Tibial artery (tissue), 4 donors: ENCODE measurements at regions not wholly inside any gene's neighbourhood (a gene's known extent, or its start where the extent isn't known, plus 50 kb on each side); places are given as distances from the start of the nearest gene placed in this dataset.

Source experiments
- DNase-seq, 2 donors: peaks; one replicate each; pipeline ENCODE4 v3.0.0-alpha.2; 2019
- H3K27ac ChIP-seq, 2 donors: fragments of 200-600 bp; sonication (generic) in 1 of 2; 1 replicate in 1 of 2; 2 replicates in 1 of 2; pipeline ENCODE4 v1.5.1; 2018 to 2019; ENCODE audit warnings: mild to moderate bottlenecking in 1 of 2
- H3K27me3 ChIP-seq, 2 donors: fragments of 200-600 bp; sonication (generic) in 1 of 2; one replicate each; pipeline versions ENCODE4 v1.5.1 to v1.6.0; 2016 to 2019
- H3K36me3 ChIP-seq, 3 donors: fragments of 200-600 bp; sonication (generic) in 2 of 3; one replicate each; pipeline ENCODE4 v1.5.1; 2016 to 2019; ENCODE audit warnings: mild to moderate bottlenecking in 2 of 3
- H3K4me1 ChIP-seq, 4 donors: fragments of 200-600 bp; sonication (generic) in 2 of 4; 1 replicate in 3 of 4; 2 replicates in 1 of 4; pipeline ENCODE4 v1.5.1; 2016 to 2019
- H3K4me3 ChIP-seq, 2 donors: fragments of 200-600 bp; sonication (generic) in 1 of 2; 1 replicate in 1 of 2; 2 replicates in 1 of 2; pipeline ENCODE4 v1.5.1; 2018 to 2019; ENCODE audit warnings: mild to moderate bottlenecking in 2 of 2
- H3K9me3 ChIP-seq, 3 donors: fragments of 200-600 bp; sonication (generic) in 1 of 3; one replicate each; pipeline ENCODE4 v1.5.1; 2016 to 2019
- CTCF ChIP-seq, 2 experiments: fragments of 200-600 bp in 1 of 2; fragments of 450-650 bp in 1 of 2; IDR thresholded peaks; one replicate each; pipeline ENCODE4 v1.5.1; 2017 to 2019; ENCODE audit warnings: antibody characterized with exemption in 2 of 2, mild to moderate bottlenecking in 1 of 2, moderate library complexity in 1 of 2
- intact Hi-C: fragments of 100-400 bp; cut with DNase I; formaldehyde crosslinking; loops from one replicate; pipeline ENCODE4 v1.15.0; 2023; ENCODE audit warnings: low total_unique reads

- no peaks in the 10 kb centered on the region for H3K27me3 ChIP-seq
- no peak for TF ChIP-seq CTCF (IDR thresholded peaks at IDR 0.05)
- no peaks in the 10 kb centered on the region for H3K36me3 ChIP-seq
- intact Hi-C loops, result no loop called here
- no peaks in the 10 kb centered on the region for H3K9me3 ChIP-seq
- DNase-seq, result no peak
- H3K4me3 ChIP-seq, result no peak overlapping the region
- H3K27ac ChIP-seq, result no peak overlapping the region
- H3K4me1 ChIP-seq, result no peaks in the 10 kb centered on the region
Measured at GRCh38 chr6:105769987-105770386, 316.1 kb upstream of the PRDM1 start.

GRCh38 chr6:105769197-105769596 is 316.9 kb upstream of the PRDM1 start:
- Histone ChIP-seq H3K27me3 (no peaks in the 10 kb centered on the region), H3K4me1 (no peaks in the 10 kb centered on the region), H3K36me3 (no peaks in the 10 kb centered on the region), H3K4me3 (no peak overlapping the region), H3K27ac (no peak overlapping the region), H3K9me3 (no peaks in the 10 kb centered on the region)
- no peak for TF ChIP-seq CTCF (IDR thresholded peaks at IDR 0.05)
- intact Hi-C loops, result no loop called here
- DNase-seq, result no peak

- TF ChIP-seq CTCF (IDR thresholded peaks at IDR 0.05), result no peak
- no peaks in the 10 kb centered on the region for H3K36me3 ChIP-seq
- H3K27me3 ChIP-seq, result no peaks in the 10 kb centered on the region
- intact Hi-C loops, result no loop called here
- H3K4me1 ChIP-seq, result no peaks in the 10 kb centered on the region
- H3K4me3 ChIP-seq, result no peak overlapping the region
- H3K27ac ChIP-seq, result no peak overlapping the region
- DNase-seq, result no peak
- no peaks in the 10 kb centered on the region for H3K9me3 ChIP-seq
Measured at GRCh38 chr6:105767541-105767940, 318.6 kb upstream of the PRDM1 start.

GRCh38 chr6:105765239-105765638 is 320.9 kb upstream of the PRDM1 start:
- Histone ChIP-seq H3K27me3 (no peaks in the 10 kb centered on the region), H3K4me3 (no peak overlapping the region), H3K36me3 (no peaks in the 10 kb centered on the region), H3K27ac (no peak overlapping the region), H3K9me3 (no peaks in the 10 kb centered on the region), H3K4me1 (peaks cover 0 to under 1% (median 0%) of the 10 kb centered on the region in 4 donors)
- TF ChIP-seq CTCF (IDR thresholded peaks at IDR 0.05), result no peak
- intact Hi-C loops, result no loop called here
- no peak for DNase-seq

- TF ChIP-seq CTCF (IDR thresholded peaks at IDR 0.05), result no peak
- DNase-seq, result no peak
- Histone ChIP-seq H3K36me3 (no peaks in the 10 kb centered on the region), H3K27ac (no peak overlapping the region), H3K27me3 (no peaks in the 10 kb centered on the region), H3K4me3 (no peak overlapping the region), H3K4me1 (peaks cover 0 to 5% (median 0%) of the 10 kb centered on the region in 4 donors), H3K9me3 (no peaks in the 10 kb centered on the region)
- intact Hi-C loops, result no loop called here
Measured at GRCh38 chr6:105764315-105764714, 321.8 kb upstream of the PRDM1 start.

GRCh38 chr6:105763866-105764265 is 322.3 kb upstream of the PRDM1 start:
- Histone ChIP-seq H3K9me3 (no peaks in the 10 kb centered on the region), H3K27me3 (no peaks in the 10 kb centered on the region), H3K27ac (no peak overlapping the region), H3K4me1 (peaks cover 0 to 5% (median 0%) of the 10 kb centered on the region in 4 donors), H3K36me3 (no peaks in the 10 kb centered on the region), H3K4me3 (no peak overlapping the region)
- intact Hi-C loops, result no loop called here
- no peak for DNase-seq
- no peak for TF ChIP-seq CTCF (IDR thresholded peaks at IDR 0.05)
